ENCODE measurements at regions not wholly inside any gene's neighbourhood (a gene's known extent, or its start where the extent isn't known, plus 50 kb on each side); places are given as distances from the start of the nearest gene placed in this dataset.
"Not testable (repeated sequence)": the region's sequence is repeated elsewhere in the genome, so short reads cannot be mapped to it uniquely, and the experiment has no call there.

GRCh38 chrX:3820167-3820566, 106.7 kb upstream of the PRKX start:
- no peak overlapping the region for H3K4me3 ChIP-seq (ENCODE audit: control insufficient read depth, low read depth, low read length)
- peak; percentile 33 for DNase-seq (ENCODE audit: low read depth)
- no peak for TF ChIP-seq CTCF (IDR thresholded peaks at IDR 0.05; ENCODE audit: control insufficient read depth, insufficient read depth, low read depth, low read length, missing control alignments)

GRCh38 chrX:3817480-3817879, 104.0 kb upstream of the PRKX start:
- DNase-seq (ENCODE audit: low read depth); H3K4me3 ChIP-seq (ENCODE audit: control insufficient read depth, low read depth, low read length): not testable (repeated sequence)

DNA sequence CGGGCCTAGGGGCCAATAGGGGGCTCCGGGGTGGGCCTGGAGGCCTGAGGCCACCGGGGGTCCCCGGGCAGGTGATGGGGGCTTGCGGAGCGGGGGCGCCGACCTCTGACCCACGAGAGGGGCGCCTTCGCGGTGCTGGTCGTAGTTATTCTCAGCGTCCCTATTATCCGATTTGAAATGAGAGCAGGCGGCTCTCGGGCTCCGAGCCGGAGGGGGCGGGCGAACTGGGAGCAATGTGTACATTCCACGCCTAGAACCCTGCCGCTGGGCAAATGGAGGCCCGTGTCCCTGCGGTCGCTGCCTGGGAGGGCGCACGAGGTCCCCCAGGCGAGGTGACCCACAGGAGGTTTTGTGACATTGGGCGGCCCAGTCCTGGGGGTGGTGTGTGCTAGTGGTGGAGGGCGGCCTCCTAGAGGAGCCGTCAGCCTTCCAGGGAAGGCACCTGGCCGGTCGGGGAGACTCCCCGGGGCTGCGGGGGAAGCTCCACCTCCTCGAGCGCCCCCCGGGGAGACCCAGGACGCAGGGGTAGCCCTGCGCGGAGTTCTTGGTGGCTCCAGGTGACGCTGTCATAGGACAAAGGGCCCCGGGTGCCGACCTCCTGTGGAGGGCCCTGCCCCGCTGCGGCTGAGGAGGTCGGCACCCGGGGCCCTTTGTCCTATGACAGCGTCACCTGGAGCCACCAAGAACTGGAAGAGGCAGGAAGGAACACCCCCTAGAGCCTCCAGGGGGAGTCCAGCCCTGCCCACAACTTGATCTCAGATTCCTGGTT, 102.6 kb upstream of the PRKX start:
- DNase-seq (ENCODE audit: low read depth): no peak
- peak; percentile 31 for TF ChIP-seq CTCF (IDR thresholded peaks at IDR 0.05; ENCODE audit: control insufficient read depth, insufficient read depth, low read depth, low read length, missing control alignments)
- H3K4me3 ChIP-seq (ENCODE audit: control insufficient read depth, low read depth, low read length): peak overlapping the region; percentile 58

DNA sequence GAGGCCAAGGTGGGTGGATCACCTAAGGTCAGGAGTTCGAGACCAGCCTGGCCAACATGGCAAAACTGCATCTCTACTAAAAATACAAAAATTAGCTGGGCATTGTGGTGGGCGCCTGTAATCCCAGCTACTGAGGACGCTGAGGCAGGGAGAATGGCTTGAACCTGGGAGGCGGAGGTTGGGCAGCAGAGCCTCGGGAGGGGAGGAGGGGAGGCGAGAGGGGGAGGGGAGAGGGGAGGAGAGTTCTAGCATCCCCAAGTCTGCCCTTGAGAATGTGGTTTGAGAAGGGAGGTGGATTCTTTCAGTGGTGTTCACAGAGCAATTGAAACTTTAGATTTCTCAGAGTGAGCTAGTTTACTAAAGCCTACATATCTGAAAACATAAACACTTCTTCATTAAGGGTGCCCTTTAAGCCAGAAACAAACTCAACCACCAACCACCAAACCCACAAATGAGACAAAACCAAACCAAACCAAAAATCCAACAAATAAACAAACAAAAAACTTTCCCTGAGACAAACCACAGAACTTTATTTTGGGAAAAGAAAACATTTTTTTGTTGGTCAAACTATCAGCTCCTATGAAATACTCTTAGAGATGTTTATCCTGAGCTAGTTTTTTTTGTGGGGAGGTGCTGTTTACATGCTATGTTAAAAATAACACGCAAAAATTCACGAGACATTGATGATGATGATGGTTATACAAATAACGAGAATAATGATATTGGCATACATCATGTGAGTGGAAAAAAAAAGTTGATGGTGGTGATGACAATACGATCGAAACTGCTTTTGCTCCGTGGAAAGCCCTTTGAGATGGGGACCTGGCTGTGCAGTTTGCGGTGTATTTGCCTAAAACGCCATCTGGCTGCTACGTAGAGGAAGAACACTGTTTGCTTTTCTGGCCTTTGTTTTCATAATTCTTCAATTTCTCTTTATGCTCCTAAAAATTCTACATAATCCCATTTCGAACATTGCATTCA, 98.2 kb upstream of the PRKX start:
- H3K4me3 ChIP-seq (ENCODE audit: control insufficient read depth, low read depth, low read length): no peak overlapping the region
- peak; percentile 66 for TF ChIP-seq CTCF (IDR thresholded peaks at IDR 0.05; ENCODE audit: control insufficient read depth, insufficient read depth, low read depth, low read length, missing control alignments)
- no peak for DNase-seq (ENCODE audit: low read depth)

DNA sequence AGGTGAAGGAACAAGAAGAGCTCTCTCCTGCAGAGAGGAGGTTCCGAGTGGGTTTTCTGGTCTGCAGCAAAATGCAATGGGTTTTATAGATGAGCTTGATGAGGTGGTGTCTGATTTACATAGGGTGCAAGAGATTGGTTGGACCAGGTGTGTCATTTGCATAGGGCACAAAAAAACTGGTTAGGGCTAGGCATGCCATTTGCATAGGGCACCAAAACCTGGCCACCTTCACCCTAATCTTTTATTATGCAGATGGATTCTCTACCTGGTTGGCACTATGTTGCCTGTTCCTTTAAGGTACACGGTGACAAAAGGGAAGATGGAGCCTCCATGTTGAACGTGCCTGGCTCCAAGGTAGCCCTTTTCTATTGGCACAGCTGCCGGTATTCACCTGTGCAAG, 94.5 kb upstream of the PRKX start:
- TF ChIP-seq CTCF (IDR thresholded peaks at IDR 0.05; ENCODE audit: control insufficient read depth, insufficient read depth, low read depth, low read length, missing control alignments): no peak
- no peak overlapping the region for H3K4me3 ChIP-seq (ENCODE audit: control insufficient read depth, low read depth, low read length)
- no peak for DNase-seq (ENCODE audit: low read depth)

GRCh38 chrX:3806630-3807029, 93.2 kb upstream of the PRKX start:
- no peak for TF ChIP-seq CTCF (IDR thresholded peaks at IDR 0.05; ENCODE audit: control insufficient read depth, insufficient read depth, low read depth, low read length, missing control alignments)
- no peak overlapping the region for H3K4me3 ChIP-seq (ENCODE audit: control insufficient read depth, low read depth, low read length)
- DNase-seq (ENCODE audit: low read depth): no peak

DNA sequence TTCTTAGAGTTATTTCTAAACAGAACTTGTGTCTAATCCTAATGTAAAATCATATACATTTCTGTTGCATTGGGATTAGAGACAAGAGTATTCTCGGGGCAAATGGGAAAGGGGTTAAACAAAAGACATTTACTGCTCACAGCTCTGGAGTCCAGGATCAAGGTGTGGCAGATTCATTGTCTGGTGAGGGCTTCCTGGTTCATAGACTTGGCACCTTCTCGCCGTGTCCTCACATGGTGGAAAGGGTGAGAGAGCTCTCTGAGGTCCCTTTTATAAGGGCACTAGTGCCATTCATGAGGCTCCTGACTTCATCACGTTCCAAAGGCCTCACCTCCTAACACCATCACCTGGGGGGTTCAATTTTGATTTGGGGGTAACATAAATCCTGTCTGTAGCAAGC, 90.3 kb upstream of the PRKX start:
- H3K4me3 ChIP-seq (ENCODE audit: control insufficient read depth, low read depth, low read length): no peak overlapping the region
- no peak for TF ChIP-seq CTCF (IDR thresholded peaks at IDR 0.05; ENCODE audit: control insufficient read depth, insufficient read depth, low read depth, low read length, missing control alignments)
- no peak for DNase-seq (ENCODE audit: low read depth)
